HG03457 (cell line): ENCODE measurements at regions not wholly inside any gene's neighbourhood (a gene's known extent, or its start where the extent isn't known, plus 50 kb on each side); places are given as distances from the start of the nearest gene placed in this dataset.

ENCODE experiments used
- ATAC-seq: cut with Tn5 transposase; IDR thresholded peaks from one replicate; pipeline ENCODE4 v1.9.1; 2021; ENCODE audit warnings: moderate number of reproducible peaks; ENCODE audit not compliant: unreplicated experiment

GRCh38 chr12:115474539-115475353, 790.8 kb upstream of the TBX3 start:
- no peak for ATAC-seq

- no peak for ATAC-seq
These were observed 789.4 kb upstream of the TBX3 start for GRCh38 chr12:115473257-115473956.

DNA sequence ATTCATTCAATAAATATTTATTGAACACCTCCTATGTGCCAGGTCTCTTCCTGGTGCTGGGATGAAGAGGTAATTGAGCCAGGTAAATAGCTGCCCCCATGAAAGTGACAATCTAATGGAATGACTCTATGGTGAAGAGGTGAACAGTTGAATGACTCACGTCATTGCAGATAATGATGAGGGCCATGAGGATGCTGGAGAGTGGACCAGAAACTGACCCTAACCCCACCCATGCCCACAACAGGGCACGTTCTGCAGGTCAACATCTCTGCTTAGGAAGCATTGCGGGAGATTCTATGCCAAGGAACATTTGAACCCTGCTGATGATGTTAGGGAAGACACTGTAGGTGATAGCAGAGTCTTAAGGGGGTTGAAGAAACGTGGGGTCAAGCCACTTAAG, 788.9 kb upstream of the TBX3 start:
- ATAC-seq: no peak

- ATAC-seq: no peak
These were observed 787.0 kb upstream of the TBX3 start for GRCh38 chr12:115470977-115471376.

DNA sequence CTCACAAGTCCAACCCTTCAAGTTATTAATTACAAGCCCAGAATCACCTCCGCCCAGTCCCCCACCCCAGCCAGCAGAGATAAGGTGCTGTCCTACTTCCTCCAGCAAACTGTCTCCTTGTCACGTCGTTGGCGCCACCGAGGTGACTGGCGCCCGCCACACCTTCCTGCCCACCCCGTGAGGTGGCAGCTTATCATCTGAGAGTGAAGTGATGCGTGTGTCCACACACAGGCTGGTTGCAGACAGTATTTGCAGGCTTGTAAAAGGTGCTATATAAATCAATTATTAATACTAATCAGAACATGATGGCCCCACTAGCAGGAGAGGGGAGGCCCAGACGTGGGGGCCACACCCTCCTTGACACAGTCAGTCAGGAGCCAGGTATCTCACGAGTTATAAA, 786.6 kb upstream of the TBX3 start:
- ATAC-seq: no peak

DNA sequence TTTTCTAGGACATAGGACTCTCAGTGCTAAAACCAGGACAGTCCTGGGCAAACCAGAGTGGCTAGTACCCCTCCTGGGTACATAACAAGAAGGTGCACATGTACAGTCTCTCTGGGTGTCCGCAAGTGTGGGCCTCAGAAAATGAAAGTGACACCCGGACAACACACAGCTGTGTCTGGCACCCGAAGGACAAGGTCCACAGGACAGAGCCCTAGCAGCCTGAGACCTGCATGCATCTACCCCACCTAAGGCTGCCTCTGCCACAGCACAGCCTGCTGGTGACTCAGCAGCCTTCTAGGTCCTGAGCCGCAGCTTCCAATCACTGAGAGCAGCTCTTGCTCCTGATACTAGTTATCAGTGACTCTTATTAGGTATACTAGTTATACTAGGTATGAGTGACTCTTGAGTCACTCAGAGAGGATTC, 784.1 kb upstream of the TBX3 start:
- no peak for ATAC-seq

DNA sequence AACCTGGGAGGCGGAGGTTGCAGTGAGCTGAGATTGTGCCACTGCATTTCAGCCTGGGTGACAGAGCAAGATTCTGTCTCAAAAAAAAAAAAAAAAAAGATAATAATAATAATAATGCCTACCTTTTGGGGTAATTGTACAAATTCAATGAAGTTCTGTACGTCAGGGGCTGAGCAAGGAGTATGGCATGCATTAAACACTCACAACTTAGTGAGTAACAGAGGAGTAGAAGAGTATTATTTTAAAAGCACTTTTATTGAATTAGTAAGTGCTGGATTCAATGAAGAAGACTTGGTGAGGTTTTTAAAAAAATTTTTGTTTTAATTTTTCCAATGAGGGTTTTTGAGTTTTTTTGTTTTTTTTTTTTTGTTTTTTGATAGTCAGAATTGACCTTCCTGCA, 783.6 kb upstream of the TBX3 start:
- no peak for ATAC-seq

GRCh38 chr12:115466076-115466475, 782.1 kb upstream of the TBX3 start:
- ATAC-seq: no peak

GRCh38 chr12:115464661-115465060, 780.7 kb upstream of the TBX3 start:
- ATAC-seq: no peak

DNA sequence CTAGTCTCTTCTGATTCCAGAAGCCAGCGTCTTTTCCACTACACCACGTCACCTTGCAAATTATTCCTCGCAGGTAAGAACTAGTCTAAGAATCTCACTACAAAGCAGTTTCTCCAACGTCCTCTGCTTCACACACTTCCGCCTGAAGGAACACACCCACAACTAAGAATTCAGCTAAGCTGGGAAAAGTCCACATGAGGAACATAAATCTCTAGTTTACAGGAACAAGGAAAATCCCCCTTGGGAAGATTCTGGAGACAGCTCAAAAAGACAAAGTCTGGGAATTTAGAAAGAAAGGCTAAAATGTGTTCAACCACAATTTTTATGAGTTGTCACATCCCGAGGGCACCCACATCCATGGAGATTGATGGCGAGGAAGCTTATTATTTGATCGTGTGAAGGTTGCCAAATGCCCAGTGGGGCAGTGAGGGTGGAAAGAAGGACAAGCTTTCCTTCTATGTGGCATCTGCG, 780.2 kb upstream of the TBX3 start:
- no peak for ATAC-seq

GRCh38 chr12:115461401-115461800, 777.4 kb upstream of the TBX3 start:
- no peak for ATAC-seq

GRCh38 chr12:115457798-115458197, 773.8 kb upstream of the TBX3 start:
- ATAC-seq: no peak

- ATAC-seq: no peak
These were observed 773.1 kb upstream of the TBX3 start for GRCh38 chr12:115456946-115457689.

DNA sequence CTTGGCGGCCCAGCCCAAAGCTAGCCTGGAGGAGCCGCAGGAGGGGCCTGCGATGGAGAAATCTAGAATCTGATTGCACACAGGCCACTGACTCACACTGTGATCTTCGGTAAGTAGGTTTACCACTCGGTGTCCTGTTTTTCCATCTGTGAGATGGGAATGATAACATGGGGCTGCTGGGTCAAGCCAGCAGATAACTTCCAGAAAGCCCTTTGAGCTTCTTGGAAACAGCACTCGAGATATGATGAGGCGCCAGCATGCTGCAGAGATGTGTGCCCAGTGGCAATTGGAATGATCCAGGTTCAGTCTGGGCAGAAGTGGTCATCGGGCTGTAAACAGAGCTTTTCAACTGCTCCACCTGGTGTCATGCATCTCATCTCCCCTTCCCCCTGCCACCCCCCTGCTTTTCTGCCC, 771.3 kb upstream of the TBX3 start:
- no peak for ATAC-seq

DNA sequence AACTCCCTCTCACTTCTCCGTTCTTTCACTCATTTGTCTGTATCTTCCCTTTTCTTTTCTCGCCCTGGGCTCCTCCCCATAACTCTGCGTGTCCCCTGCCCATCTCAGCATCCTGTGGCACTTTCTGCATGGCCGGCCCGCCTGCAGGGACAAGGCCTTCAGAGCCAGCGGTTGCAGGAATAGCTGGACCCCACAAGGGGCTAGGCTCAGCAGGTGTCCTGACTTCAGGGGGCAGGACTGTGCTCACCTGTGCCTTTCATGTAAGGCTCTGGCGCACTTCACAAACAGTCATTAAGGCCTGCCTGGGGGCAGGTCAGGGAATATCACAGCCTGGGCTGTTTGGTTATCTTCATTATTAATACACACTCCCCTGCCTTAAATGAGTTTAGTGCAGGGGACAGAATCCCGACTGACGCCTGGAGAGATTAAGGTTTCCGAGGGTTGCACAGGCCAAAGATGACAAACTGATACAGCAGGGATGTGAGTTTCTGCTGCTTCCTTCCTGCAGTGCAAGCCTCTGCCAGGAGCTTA, 768.8 kb upstream of the TBX3 start:
- no peak for ATAC-seq

DNA sequence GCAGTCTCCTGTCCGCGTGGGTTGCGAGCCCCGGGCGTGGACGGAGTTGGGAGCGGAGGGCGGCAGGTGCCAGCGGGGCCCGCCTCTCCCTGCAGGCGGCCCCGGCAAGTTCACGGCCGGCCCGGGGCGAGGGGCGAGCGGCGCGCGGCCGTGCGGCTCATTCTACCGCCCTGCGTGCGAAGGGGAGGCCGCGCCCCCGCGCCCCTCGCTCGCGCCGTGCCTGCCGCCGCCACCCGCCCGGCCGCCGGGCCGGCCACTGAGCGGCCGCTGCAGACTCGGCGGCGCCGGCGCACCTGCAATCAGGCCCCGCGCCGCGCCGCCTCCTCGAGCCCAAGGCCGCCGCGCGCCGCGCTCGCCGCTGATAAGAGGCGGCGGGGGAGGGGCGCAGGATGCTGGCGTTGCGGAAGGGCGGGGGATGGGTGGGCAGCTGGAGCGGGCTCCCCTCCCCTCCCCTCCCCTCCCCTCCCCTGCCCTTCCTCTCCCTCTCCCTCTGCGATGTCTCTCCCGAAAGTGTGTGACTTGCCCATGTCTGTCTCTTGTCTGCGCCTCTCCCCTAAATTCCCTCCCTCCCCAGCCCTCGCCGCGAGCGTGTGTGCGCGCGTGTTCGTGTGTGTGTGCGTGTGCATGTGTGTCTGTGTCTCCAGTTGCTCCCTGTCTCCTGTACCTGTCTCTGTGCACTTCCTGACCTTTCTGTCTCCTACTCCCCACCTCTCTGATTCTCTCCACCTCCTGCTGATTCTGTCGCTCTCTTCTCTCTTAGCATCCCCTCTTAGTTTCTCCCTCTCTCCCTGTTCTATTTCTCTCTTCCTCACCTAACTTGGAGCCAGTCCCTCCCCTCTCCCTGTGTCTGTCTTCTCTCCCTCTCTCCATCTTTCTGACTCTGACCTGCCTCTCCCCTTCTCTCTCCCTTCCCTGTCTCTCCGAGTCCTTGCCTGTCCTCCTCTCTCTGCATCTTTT, 768.1 kb upstream of the TBX3 start:
- ATAC-seq: no peak

DNA sequence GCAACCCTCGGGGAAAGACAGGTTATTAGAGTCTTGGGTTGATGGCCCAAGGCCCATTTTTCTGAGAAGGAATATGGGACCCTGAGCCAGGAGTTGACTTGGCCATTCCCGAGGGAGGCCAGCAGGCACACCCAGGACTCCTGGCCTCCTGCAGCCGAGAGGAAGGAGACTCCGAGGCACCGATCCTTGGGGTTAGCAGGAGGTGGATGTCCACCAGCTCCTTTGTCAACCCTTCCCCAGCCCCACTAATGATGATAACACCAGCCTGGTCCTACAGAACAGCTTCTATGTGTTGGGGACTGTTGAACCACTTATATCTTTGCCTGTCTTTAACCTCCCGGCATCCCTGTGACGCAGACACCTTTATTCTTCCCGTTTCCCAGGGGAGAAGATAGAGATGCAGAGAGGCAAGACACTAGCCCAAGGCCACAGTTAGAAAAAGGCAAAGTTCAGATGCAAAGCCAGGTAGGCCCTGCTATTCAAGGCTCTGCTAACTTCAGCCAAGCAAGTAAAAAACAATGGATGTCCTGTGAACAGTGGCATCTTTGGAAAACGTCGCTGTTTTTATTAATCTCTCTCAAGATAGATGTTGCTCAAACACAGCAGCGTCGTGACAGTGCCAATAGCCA, 767.3 kb upstream of the TBX3 start:
- ATAC-seq: no peak

DNA sequence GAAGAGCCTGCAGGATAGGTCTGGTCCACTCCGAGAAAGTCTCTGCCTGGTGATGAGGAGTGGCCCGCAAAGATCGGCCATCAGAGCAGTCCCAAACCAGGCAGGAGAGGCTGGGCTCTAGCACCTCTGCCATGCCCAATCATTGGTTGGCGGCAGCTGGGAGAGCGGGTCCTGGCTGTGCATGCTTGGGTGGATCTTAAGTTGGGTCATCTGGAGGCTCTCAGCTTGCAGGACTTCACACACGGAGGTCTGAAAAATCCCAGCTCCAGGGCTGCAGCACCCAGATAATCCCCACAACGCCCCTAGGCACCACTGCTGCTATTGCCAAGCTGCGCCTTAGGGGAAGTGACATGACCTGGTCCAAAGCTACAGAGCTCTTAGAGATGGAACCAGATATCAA, 766.7 kb upstream of the TBX3 start:
- ATAC-seq: no peak

- ATAC-seq: no peak
These were observed 766.0 kb upstream of the TBX3 start for GRCh38 chr12:115450017-115450416.

- ATAC-seq: no peak
These were observed 765.6 kb upstream of the TBX3 start for GRCh38 chr12:115449526-115449925.
